ENCODE measurements at regions not wholly inside any gene's neighbourhood (a gene's known extent, or its start where the extent isn't known, plus 50 kb on each side); places are given as distances from the start of the nearest gene placed in this dataset.

GRCh38 chr21:15242906-15243305, 178.1 kb upstream of the NRIP1 start:
- TF ChIP-seq CTCF (IDR thresholded peaks at IDR 0.05; ENCODE audit: borderline replicate concordance, extremely low read depth, low read length, poor library complexity, severe bottlenecking) (no peak), EZH2 (IDR thresholded peaks at IDR 0.05; ENCODE audit: borderline replicate concordance, low read depth, low read length, severe bottlenecking) (no peak)

Measured in DND-41 (cell line).